Gastrocnemius medialis (tissue), 4 donors: ENCODE measurements at regions not wholly inside any gene's neighbourhood (a gene's known extent, or its start where the extent isn't known, plus 50 kb on each side); places are given as distances from the start of the nearest gene placed in this dataset.

Experiments used
- ATAC-seq, 2 donors: fragments of 150-250 bp; one replicate each; pipeline ENCODE4 v1.9.1; 2016
- DNase-seq, 2 donors: peaks; one replicate each; pipeline ENCODE4 v3.0.0-alpha.2; 2019
- H3K27ac ChIP-seq, 4 donors: fragments of 200-600 bp; sonication (generic); 1 replicate in 1 of 4; 2 replicates in 3 of 4; pipeline ENCODE4 v1.5.1; 2016 to 2018; ENCODE audit warnings: mild to moderate bottlenecking in 2 of 4, moderate library complexity in 1 of 4
- H3K27me3 ChIP-seq, 3 donors: fragments of 200-600 bp; sonication (generic) in 2 of 3; 1 replicate in 1 of 3; 2 replicates in 2 of 3; pipeline versions ENCODE4 v1.5.1 to v1.6.0; 2016 to 2019; ENCODE audit warnings: mild to moderate bottlenecking in 1 of 3, moderate library complexity in 1 of 3
- H3K36me3 ChIP-seq, 2 donors: fragments of 200-600 bp; sonication (generic) in 1 of 2; one replicate each; pipeline ENCODE4 v1.5.1; 2017 to 2018
- H3K4me1 ChIP-seq, 2 donors: fragments of 200-600 bp; sonication (generic) in 1 of 2; one replicate each; pipeline ENCODE4 v1.5.1; 2016 to 2017; ENCODE audit warnings: mild to moderate bottlenecking in 2 of 2
- H3K4me3 ChIP-seq, 4 donors: fragments of 200-600 bp; sonication (generic) in 3 of 4; 1 replicate in 1 of 4; 2 replicates in 3 of 4; pipeline ENCODE4 v1.5.1; 2016 to 2019; ENCODE audit warnings: mild to moderate bottlenecking in 2 of 4
- H3K9me3 ChIP-seq, 3 donors: fragments of 200-600 bp; sonication (generic) in 2 of 3; 1 replicate in 1 of 3; 2 replicates in 2 of 3; pipeline ENCODE4 v1.5.1; 2016 to 2019
- CTCF ChIP-seq, 5 experiments: fragments of 450-650 bp in 3 of 5; fragments of 200-600 bp in 2 of 5; sonication (generic) in 2 of 5; IDR thresholded peaks in 4 of 5; conservative IDR thresholded peaks in 1 of 5; 1 replicate in 4 of 5; 2 replicates in 1 of 5; pipeline ENCODE4 v1.5.1; 2016 to 2019; ENCODE audit warnings: antibody characterized with exemption in 5 of 5, mild to moderate bottlenecking in 3 of 5, moderate library complexity in 3 of 5
- POLR2A ChIP-seq, 2 donors: fragments of 450-650 bp; IDR thresholded peaks; one replicate each; pipeline ENCODE4 v1.6.1; 2017; ENCODE audit warnings: antibody characterized with exemption in 2 of 2, mild to moderate bottlenecking in 2 of 2, moderate library complexity in 2 of 2
- in situ Hi-C, 4 donors: fragments of 200-750 bp; cut with MboI; loops; one replicate each; pipeline versions ENCODE4 v1.15.0 to v1.8.0; 2017; ENCODE audit warnings: low sequenced_read_pairs in 4 of 4
- intact Hi-C: fragments of 100-400 bp; cut with DNase I; formaldehyde crosslinking; loops from one replicate; pipeline ENCODE4 v1.15.1; 2023; ENCODE audit warnings: low total_unique reads

GRCh38 chr2:12162269-12163247 lies 416.1 kb downstream of the LPIN1 start:
- Histone ChIP-seq H3K27me3 (no peaks in the 10 kb centered on the region), H3K9me3 (no peaks in the 10 kb centered on the region), H3K36me3 (no peaks in the 10 kb centered on the region), H3K4me1 (no peaks in the 10 kb centered on the region), H3K4me3 (no peak overlapping the region), H3K27ac (no peak overlapping the region)
- TF ChIP-seq POLR2A (IDR thresholded peaks at IDR 0.05) (no peak), CTCF (IDR thresholded peaks at IDR 0.05 in 4 of 5, conservative IDR thresholded peaks at IDR 0.05 in 1 of 5) (no peak)
- intact Hi-C loops: no loop called here
- DNase-seq (no peak), ATAC-seq (no peak)
- in situ Hi-C loops: no loop called here

- peaks cover 0 to 7% of the 10 kb centered on the region in 2 donors for H3K4me1 ChIP-seq
- no peak for DNase-seq
- H3K27me3 ChIP-seq: no peaks in the 10 kb centered on the region
- no peak overlapping the region for H3K27ac ChIP-seq
- no peak for TF ChIP-seq CTCF (IDR thresholded peaks at IDR 0.05 in 4 of 5, conservative IDR thresholded peaks at IDR 0.05 in 1 of 5)
- in situ Hi-C loops: no loop called here
- H3K4me3 ChIP-seq: no peak overlapping the region
- no peaks in the 10 kb centered on the region for H3K9me3 ChIP-seq
- H3K36me3 ChIP-seq: no peaks in the 10 kb centered on the region
- no peak for ATAC-seq
- intact Hi-C loops: no loop called here
Observed at GRCh38 chr2:12163866-12164265, 417.4 kb downstream of the LPIN1 start.

DNA sequence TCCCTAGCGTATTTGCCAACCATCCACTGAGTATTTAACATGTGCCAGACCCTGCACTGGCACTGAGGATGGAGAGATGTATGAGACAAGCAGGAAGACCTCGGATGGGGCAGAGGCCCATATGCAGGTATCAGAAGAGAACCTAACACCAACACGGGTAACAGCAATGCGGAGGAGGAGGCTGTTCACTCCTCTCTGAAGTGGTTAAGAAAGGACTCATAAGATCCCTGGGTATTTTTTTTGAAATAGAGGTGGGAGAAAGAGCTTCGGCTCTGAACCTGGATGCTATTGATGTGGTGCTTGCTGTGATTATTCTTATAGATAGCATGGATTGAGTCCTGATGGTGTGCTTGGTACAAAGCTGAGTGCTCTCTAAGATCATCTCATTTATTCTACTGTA lies 418.3 kb downstream of the LPIN1 start:
- DNase-seq (no peak), ATAC-seq (no peak)
- Histone ChIP-seq H3K36me3 (no peaks in the 10 kb centered on the region), H3K4me1 (peaks cover 8 to 13% of the 10 kb centered on the region in 2 donors), H3K27ac (no peak overlapping the region), H3K27me3 (no peaks in the 10 kb centered on the region), H3K9me3 (no peaks in the 10 kb centered on the region), H3K4me3 (no peak overlapping the region)
- no peak for TF ChIP-seq CTCF (IDR thresholded peaks at IDR 0.05 in 4 of 5, conservative IDR thresholded peaks at IDR 0.05 in 1 of 5)
- no peak for TF ChIP-seq POLR2A (IDR thresholded peaks at IDR 0.05)
- in situ Hi-C loops (no loop called here), intact Hi-C loops (no loop called here)

- Histone ChIP-seq H3K4me1 (peaks cover 15 to 19% of the 10 kb centered on the region in 2 donors), H3K27ac (no peak overlapping the region), H3K9me3 (no peaks in the 10 kb centered on the region), H3K4me3 (no peak overlapping the region), H3K27me3 (no peaks in the 10 kb centered on the region), H3K36me3 (no peaks in the 10 kb centered on the region)
- peak in 2 of 5 experiments; percentile 23 to 35 for TF ChIP-seq CTCF (IDR thresholded peaks at IDR 0.05 in 4 of 5, conservative IDR thresholded peaks at IDR 0.05 in 1 of 5)
- no peak for TF ChIP-seq POLR2A (IDR thresholded peaks at IDR 0.05)
- intact Hi-C loops (no loop called here), in situ Hi-C loops (no loop called here)
- ATAC-seq (no peak), DNase-seq (no peak)
Observed at GRCh38 chr2:12167525-12168317, 421.3 kb downstream of the LPIN1 start.
